H4 (cell line): ENCODE measurements at regions not wholly inside any gene's neighbourhood (a gene's known extent, or its start where the extent isn't known, plus 50 kb on each side); places are given as distances from the start of the nearest gene placed in this dataset.
"Not testable (repeated sequence)": the region's sequence is repeated elsewhere in the genome, so short reads cannot be mapped to it uniquely, and the experiment has no call there.

Experiments
- DNase-seq: peaks from one replicate; pipeline ENCODE4 v3.0.0-alpha.2; 2015; ENCODE audit warnings: low spot score

- no peak for DNase-seq
Observed at GRCh38 chr15:91414124-91414523, 314.1 kb downstream of the SV2B start.

- DNase-seq = not testable (repeated sequence)
Observed at GRCh38 chr15:91415258-91415657, 315.2 kb downstream of the SV2B start.

- no peak for DNase-seq
Observed at GRCh38 chr15:91420689-91421088, 320.6 kb downstream of the SV2B start.

GRCh38 chr15:91422797-91423196 is 322.7 kb downstream of the SV2B start:
- no peak for DNase-seq

- no peak for DNase-seq
Observed at GRCh38 chr15:91424001-91424400, 323.9 kb downstream of the SV2B start.

- DNase-seq = no peak
Observed at GRCh38 chr15:91426412-91426811, 326.4 kb downstream of the SV2B start.

- DNase-seq = no peak
Observed at GRCh38 chr15:91429973-91430372, 329.9 kb downstream of the SV2B start.

- no peak for DNase-seq
Observed at GRCh38 chr15:91431041-91431715, 331.1 kb downstream of the SV2B start.

GRCh38 chr15:91435113-91435512 is 335.1 kb downstream of the SV2B start:
- no peak for DNase-seq

- no peak for DNase-seq
Observed at GRCh38 chr15:91444656-91445055, 344.6 kb downstream of the SV2B start.

- DNase-seq = no peak
Observed at GRCh38 chr15:91445695-91446228, 345.7 kb downstream of the SV2B start.

- no peak for DNase-seq
Observed at GRCh38 chr15:91447991-91448644, 348.1 kb downstream of the SV2B start.

GRCh38 chr15:91453376-91453775 is 353.3 kb downstream of the SV2B start:
- DNase-seq = not testable (repeated sequence)

- DNase-seq = peak; percentile 94
Observed at GRCh38 chr15:91456251-91456718, 356.2 kb downstream of the SV2B start.

- DNase-seq = peak; percentile 22
Observed at GRCh38 chr15:91456921-91457320, 356.9 kb downstream of the SV2B start.

- DNase-seq = no peak
Observed at GRCh38 chr15:91461377-91461776, 361.3 kb downstream of the SV2B start.

- DNase-seq = no peak
Observed at GRCh38 chr15:91465086-91465485, 365.0 kb downstream of the SV2B start.

- DNase-seq = no peak
Observed at GRCh38 chr15:91465696-91466095, 365.6 kb downstream of the SV2B start.

- DNase-seq = no peak
Observed at GRCh38 chr15:91468871-91469580, 369.0 kb downstream of the SV2B start.

- DNase-seq = no peak
Observed at GRCh38 chr15:91469632-91470567, 369.8 kb downstream of the SV2B start.

- peak; percentile 25 for DNase-seq
Observed at GRCh38 chr15:91471468-91471867, 371.4 kb downstream of the SV2B start.
